Heart left ventricle (tissue), 16 donors: ENCODE measurements at regions not wholly inside any gene's neighbourhood (a gene's known extent, or its start where the extent isn't known, plus 50 kb on each side); places are given as distances from the start of the nearest gene placed in this dataset.

ENCODE experiments used
- ATAC-seq, 4 donors: fragments of 200-7000 bp; cut with Tn5 transposase; one replicate each; pipeline ENCODE4 v1.9.1; 2020 to 2022; ENCODE audit warnings: moderate library complexity in 4 of 4, mild to moderate bottlenecking in 3 of 4, moderate number of reproducible peaks in 1 of 4
- DNase-seq, 5 donors: peaks; one replicate each; pipeline ENCODE4 v3.0.0-alpha.2; 2020
- H3K27ac ChIP-seq, 12 donors: fragments of 200-600 bp; sonication (generic) in 4 of 12; one replicate each; pipeline versions ENCODE4 v1.5.0 to v1.8.0; 2016 to 2022; ENCODE audit warnings: mild to moderate bottlenecking in 2 of 12
- H3K27me3 ChIP-seq, 9 donors: fragments of 200-600 bp; sonication (generic) in 2 of 9; one replicate each; pipeline versions ENCODE4 v1.5.1 to v1.8.0; 2016 to 2022; ENCODE audit warnings: mild to moderate bottlenecking in 3 of 9
- H3K36me3 ChIP-seq, 9 donors: fragments of 200-600 bp; sonication (generic) in 2 of 9; one replicate each; pipeline versions ENCODE4 v1.5.0 to v1.8.0; 2018 to 2022; ENCODE audit warnings: mild to moderate bottlenecking in 2 of 9
- H3K4me1 ChIP-seq, 12 donors: fragments of 200-600 bp; sonication (generic) in 4 of 12; one replicate each; pipeline versions ENCODE4 v1.5.0 to v1.8.0; 2016 to 2022; ENCODE audit warnings: mild to moderate bottlenecking in 3 of 12
- H3K4me3 ChIP-seq, 12 donors: fragments of 200-600 bp; sonication (generic) in 4 of 12; one replicate each; pipeline versions ENCODE4 v1.5.0 to v1.8.0; 2017 to 2022; ENCODE audit warnings: mild to moderate bottlenecking in 9 of 12, moderate library complexity in 4 of 12
- H3K9me3 ChIP-seq, 12 donors: fragments of 200-600 bp; sonication (generic) in 4 of 12; one replicate each; pipeline versions ENCODE4 v1.5.0 to v1.8.0; 2016 to 2022; ENCODE audit warnings: mild to moderate bottlenecking in 1 of 12
- CTCF ChIP-seq, 12 donors: fragments of 200-600 bp; sonication (generic) in 4 of 12; IDR thresholded peaks; one replicate each; pipeline versions ENCODE4 v1.5.0 to v1.8.0; 2018 to 2022; ENCODE audit warnings: antibody characterized with exemption in 12 of 12, mild to moderate bottlenecking in 5 of 12
- POLR2A ChIP-seq, 2 donors: fragments of 450-650 bp; IDR thresholded peaks; one replicate each; pipeline ENCODE4 v1.6.1; 2017; ENCODE audit warnings: antibody characterized with exemption in 2 of 2, mild to moderate bottlenecking in 2 of 2, moderate library complexity in 2 of 2
- WGBS, 4 donors: extraction: QIAGEN DNeasy Blood & Tissue Kit in 2 of 4; methylation state at CpG; one replicate each; pipeline versions ENCODE4 v1.1.5 to v1.1.7; 2013 to 2018; 5-methylcytosine and 5-hydroxymethylcytosine counted together
- intact Hi-C, 10 donors: fragments of 100-400 bp; cut with DNase I; formaldehyde crosslinking; loops; one replicate each; pipeline versions ENCODE4 v1.11.1 to v1.14.2; 2022
- donor health status: ischemic (EF 13 %, LVEDD 7.1; RV severe dilation, severe dysfunction).
- donor health status: healthy with polysubstance abuse.
- donor health status: DM: no; HTN: yes; CAD: no.
- donor health status: DM: no; HTN: no; CAD: no.
- donor health status: ischemic (EF 25% LVEDD 6.9; RV normal size, moderate dysfunction).
- donor health status: ischemic (EF 25% LVEDD 5.7; RV mildly dilated, moderate dysfunction).
- donor health status: healthy.
- donor health status: DM: yes; HTN: yes; CAD: no.
- donor health status: ischemic (EF 35%, LVEDD 5.7; RV mildly dilated, moderate dysfunction).
- donor health status: nonischemic (EF 11% LVEDD 7.7; RV severe dilation, severe dysfunction).
- donor health status: DM: yes; HTN: yes; CAD: no.
- donor health status: PGD.
- donor health status: ischemic (EF 29% LVEDD 5.4; RV normal size, mild dysfunction).
- donor health status: nonischemic (EF 23%, LVEDD 6.1; RV moderate dilation, normal function).

DNA sequence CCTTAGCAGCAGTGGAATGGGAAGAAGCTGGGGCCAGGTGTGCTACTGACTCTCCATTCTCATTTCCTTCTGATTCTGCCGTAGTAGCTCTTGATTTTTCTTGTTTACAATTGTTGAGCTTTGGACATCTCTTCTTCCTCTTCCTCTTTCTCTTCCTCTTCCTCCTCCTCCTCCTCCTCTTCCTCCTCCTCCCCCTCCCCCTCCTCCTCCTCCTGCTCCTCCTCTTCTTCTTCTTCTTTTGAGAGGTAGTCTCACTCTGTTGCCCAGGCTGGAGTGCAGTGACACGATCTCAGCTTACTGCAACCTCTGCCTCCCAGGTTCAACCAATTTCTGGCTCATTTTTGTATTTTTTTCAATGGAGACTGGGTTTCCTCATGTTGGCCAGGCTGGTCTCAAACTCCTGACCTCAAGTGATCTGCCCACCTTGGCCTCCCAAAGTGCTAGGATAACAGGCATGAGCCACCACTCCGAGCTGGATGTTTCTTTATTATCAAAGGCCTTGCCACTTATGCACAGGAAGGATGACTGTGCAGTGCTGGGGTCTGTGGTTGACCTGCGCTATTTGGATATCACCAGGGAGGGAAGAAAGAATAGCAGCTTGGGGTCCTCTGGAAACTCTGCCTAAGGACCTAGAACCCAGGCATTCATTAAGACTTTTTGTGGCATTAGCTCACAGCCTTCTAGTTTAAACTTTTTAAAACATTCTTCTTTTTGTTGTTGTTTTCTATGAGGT is 127.8 kb upstream of the KCNJ16 start:
- Histone ChIP-seq H3K27me3 (no peaks in the 10 kb centered on the region), H3K36me3 (no peaks in the 10 kb centered on the region), H3K4me1 (peaks cover 0 to 16% (median 11%) of the 10 kb centered on the region in 12 donors), H3K4me3 (no peak overlapping the region), H3K27ac (no peak overlapping the region), H3K9me3 (peaks cover 0 to 5% (median 0%) of the 10 kb centered on the region in 12 donors)
- no peak for TF ChIP-seq CTCF (IDR thresholded peaks at IDR 0.05)
- TF ChIP-seq POLR2A (IDR thresholded peaks at IDR 0.05): no peak
- DNase-seq: no peak
- intact Hi-C loops: no loop called here
- no peak for ATAC-seq
- WGBS, 4 donors: 81 to 85% (median 82%) methylated on average over 4 of the region's 4 CpGs

DNA sequence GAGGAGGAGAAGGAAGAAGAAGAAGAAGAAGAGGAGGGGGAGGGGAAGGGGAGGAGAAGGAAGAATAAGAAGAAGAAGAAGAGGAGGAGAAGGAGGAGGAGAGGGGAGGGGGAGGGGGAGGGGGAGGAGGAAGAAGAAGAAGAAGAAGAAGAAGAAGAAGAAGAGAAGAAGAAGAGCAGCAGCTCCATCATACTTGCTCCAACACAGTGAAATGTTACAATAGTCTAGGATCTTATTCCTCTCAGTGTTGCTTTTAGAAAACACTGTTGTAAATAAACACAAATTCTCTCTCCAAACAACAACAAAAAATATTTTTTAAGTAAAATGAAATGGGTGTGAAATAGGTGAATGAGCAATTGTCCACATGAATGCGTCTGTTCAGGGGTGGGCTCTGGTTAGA is 126.6 kb upstream of the KCNJ16 start:
- H3K27me3 ChIP-seq: no peaks in the 10 kb centered on the region
- H3K36me3 ChIP-seq: no peaks in the 10 kb centered on the region
- no peak overlapping the region for H3K4me3 ChIP-seq
- DNase-seq (no peak), ATAC-seq (no peak)
- 96 to 100% (median 96%) methylated on average over 1 of the region's 1 CpG for WGBS, 4 donors
- TF ChIP-seq CTCF (IDR thresholded peaks at IDR 0.05) (no peak), POLR2A (IDR thresholded peaks at IDR 0.05) (no peak)
- intact Hi-C loops: no loop called here
- H3K27ac ChIP-seq: no peak overlapping the region
- H3K4me1 ChIP-seq: peaks cover 0 to 16% (median 11%) of the 10 kb centered on the region in 12 donors
- peaks cover 0 to 5% (median 0%) of the 10 kb centered on the region in 12 donors for H3K9me3 ChIP-seq

- Histone ChIP-seq H3K27ac (no peak overlapping the region), H3K27me3 (no peaks in the 10 kb centered on the region), H3K9me3 (peaks cover 0 to 5% (median 0%) of the 10 kb centered on the region in 12 donors), H3K4me3 (no peak overlapping the region), H3K4me1 (peaks cover 0 to 16% (median 11%) of the 10 kb centered on the region in 12 donors), H3K36me3 (no peaks in the 10 kb centered on the region)
- DNase-seq (no peak), ATAC-seq (no peak)
- TF ChIP-seq CTCF (IDR thresholded peaks at IDR 0.05): no peak
- TF ChIP-seq POLR2A (IDR thresholded peaks at IDR 0.05): no peak
- intact Hi-C loops: no loop called here
These were observed 125.5 kb upstream of the KCNJ16 start for GRCh38 chr17:69949496-69949895.

DNA sequence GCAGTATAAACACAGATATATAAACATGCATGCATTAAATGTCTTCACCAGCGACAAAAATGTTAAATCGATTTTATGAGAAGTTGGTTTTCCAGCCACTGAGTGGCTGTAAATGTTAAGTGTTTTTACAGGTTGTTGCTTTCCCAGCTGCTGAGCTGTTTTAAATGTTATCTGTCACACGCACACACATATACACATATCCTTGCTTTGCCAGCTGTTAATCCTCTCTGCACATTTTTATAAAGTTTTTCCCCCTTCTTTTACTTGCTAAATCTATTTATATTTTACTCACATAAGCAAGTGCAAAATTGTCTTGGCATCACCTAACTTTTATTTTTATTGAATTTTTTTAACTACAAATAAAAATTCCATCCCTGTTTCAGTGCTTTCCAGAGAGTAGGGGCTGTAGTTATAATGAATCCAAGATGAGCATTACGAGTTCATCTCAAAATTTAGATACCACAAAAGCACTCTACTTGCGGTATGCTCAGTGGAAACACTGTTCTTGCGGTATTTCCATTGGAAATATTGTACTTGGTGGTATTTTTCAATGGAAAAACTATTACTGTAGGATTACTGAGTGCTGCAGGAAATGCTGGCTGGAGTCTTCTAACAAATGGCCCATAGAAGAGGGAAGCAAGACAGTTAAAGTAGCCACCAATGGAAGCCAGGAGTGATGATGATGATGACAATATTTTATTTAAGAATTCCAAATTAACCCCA is 124.9 kb upstream of the KCNJ16 start:
- Histone ChIP-seq H3K4me3 (no peak overlapping the region), H3K36me3 (no peaks in the 10 kb centered on the region), H3K9me3 (peaks cover 0 to 5% (median 0%) of the 10 kb centered on the region in 12 donors), H3K27me3 (no peaks in the 10 kb centered on the region), H3K27ac (no peak overlapping the region), H3K4me1 (peaks cover 0 to 15% (median 10%) of the 10 kb centered on the region in 12 donors)
- ATAC-seq (peak in 1 of 4 donors; percentile 34), DNase-seq (no peak)
- intact Hi-C loops: loop anchor here in 2 of 10 donors (10.0 kb wide), 1 partner anchor 55 kb away; no protein-coding TSS in a partner anchor
- TF ChIP-seq CTCF (IDR thresholded peaks at IDR 0.05): no peak
- no peak for TF ChIP-seq POLR2A (IDR thresholded peaks at IDR 0.05)
- WGBS, 4 donors: 54 to 69% (median 56%) methylated on average over 6 of the region's 6 CpGs
